ENCODE measurements at regions not wholly inside any gene's neighbourhood (a gene's known extent, or its start where the extent isn't known, plus 50 kb on each side); places are given as distances from the start of the nearest gene placed in this dataset.

- in situ Hi-C loops (cut with MboI) = no loop called here
- 23% methylated on average over 8 of the region's 8 CpGs for WGBS (ENCODE audit: insufficient coverage, insufficient replicate concordance, low lambda C conversion rate, missing lambda C conversion rate)
- no peak for FAIRE-seq
- H2AFZ ChIP-seq (ENCODE audit: control insufficient read depth, low read depth, low read length) = no peak overlapping the region
- DNase-seq (ENCODE audit: low read depth, low spot score) = no peak
- H3K36me3 ChIP-seq (ENCODE audit: control insufficient read depth in 2 of 2, insufficient read depth in 2 of 2, low read length in 1 of 2) = no peaks in the 10 kb centered on the region
- CTCF ChIA-PET = interaction anchor here (1.0 to 2.5 kb wide), 4 partner anchors 9 to 167 kb away, joined by 3 to 6 read pairs (median 4); partner anchors contain the start of gene NECTIN1
- H3K79me2 ChIP-seq (ENCODE audit: control insufficient read depth, insufficient read depth, low read length) = no peaks in the 10 kb centered on the region
- peaks cover 0 to 1% of the 10 kb centered on the region in 2 experiments; a peak in 1 of 4 replicates for H3K27me3 ChIP-seq (replicated peaks in 1 of 2; ENCODE audit: control insufficient read depth in 2 of 2, insufficient read depth in 2 of 2, low read length in 1 of 2)
- H3K9ac ChIP-seq (ENCODE audit: control insufficient read depth, insufficient read depth, low read length) = no peak overlapping the region
- peaks cover 6% of the 10 kb centered on the region; the same call in 1 of the 2 replicates for H3K4me1 ChIP-seq (ENCODE audit: control insufficient read depth, insufficient read depth, low read length)
- H3K4me2 ChIP-seq (ENCODE audit: control insufficient read depth, insufficient read depth) = no peak overlapping the region
- BruUV-seq (replicated peaks) = no TSS peak
- H4K20me1 ChIP-seq (ENCODE audit: control insufficient read depth, insufficient read depth) = no peaks in the 10 kb centered on the region
- no peak overlapping the region for H3K27ac ChIP-seq (ENCODE audit: control insufficient read depth, insufficient read depth)
- peak; percentile 74 for ATAC-seq
- intact Hi-C loops (cut with micrococcal nuclease; ENCODE audit: unreplicated experiment) = no loop called here
- H3K9me3 ChIP-seq (replicated peaks; ENCODE audit: control insufficient read depth, insufficient read depth, low read length) = no peaks in the 10 kb centered on the region
- POLR2A ChIA-PET = no interaction called here
- SMC1A ChIA-PET (ENCODE audit: uncharacterized antibody, unreplicated experiment) = no interaction called here
- H3K4me3 ChIP-seq = no peak overlapping the region
- TF ChIP-seq IKZF1 (conservative IDR thresholded peaks at IDR 0.05) (0 out of 2 replicates have a peak, but pooled peaks have one; percentile 16), FOXK2 (IDR thresholded peaks at IDR 0.05) (no peak), SMC3 (IDR thresholded peaks at IDR 0.05; ENCODE audit: borderline replicate concordance, low read length) (no peak)
- RAD21 ChIA-PET (ENCODE audit: unreplicated experiment) = no interaction called here
Measured at GRCh38 chr11:119896387-119897045, 167.5 kb upstream of the NECTIN1 start.

DNA sequence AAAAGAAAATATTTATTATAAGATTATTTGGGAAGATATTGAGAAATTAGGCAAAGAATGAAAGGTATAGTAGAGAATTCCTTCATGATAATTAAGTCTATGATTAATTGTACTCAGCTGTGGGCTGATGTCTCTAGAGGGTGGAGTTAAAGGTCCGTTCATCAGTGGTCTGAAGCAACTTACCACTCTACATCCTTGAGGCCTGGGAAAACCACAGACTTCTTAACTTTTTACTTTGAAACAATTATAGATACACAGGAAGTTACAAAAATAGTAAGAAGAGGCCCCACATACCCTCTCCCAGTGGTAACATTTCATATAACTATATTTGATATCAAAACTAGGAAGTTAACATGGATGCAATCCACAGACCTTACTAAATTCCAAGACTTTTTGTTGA, 167.0 kb upstream of the NECTIN1 start:
- Histone ChIP-seq H2AFZ (ENCODE audit: control insufficient read depth, low read depth, low read length) (no peak overlapping the region), H3K9ac (ENCODE audit: control insufficient read depth, insufficient read depth, low read length) (no peak overlapping the region), H4K20me1 (ENCODE audit: control insufficient read depth, insufficient read depth) (no peaks in the 10 kb centered on the region), H3K79me2 (ENCODE audit: control insufficient read depth, insufficient read depth, low read length) (no peaks in the 10 kb centered on the region), H3K9me3 (replicated peaks; ENCODE audit: control insufficient read depth, insufficient read depth, low read length) (no peaks in the 10 kb centered on the region), H3K27ac (ENCODE audit: control insufficient read depth, insufficient read depth) (no peak overlapping the region), H3K36me3 (ENCODE audit: control insufficient read depth in 2 of 2, insufficient read depth in 2 of 2, low read length in 1 of 2) (no peaks in the 10 kb centered on the region), H3K4me2 (ENCODE audit: control insufficient read depth, insufficient read depth) (no peak overlapping the region), H3K4me3 (no peak overlapping the region), H3K4me1 (ENCODE audit: control insufficient read depth, insufficient read depth, low read length) (peaks cover 6% of the 10 kb centered on the region; the same call in 1 of the 2 replicates), H3K27me3 (replicated peaks in 1 of 2; ENCODE audit: control insufficient read depth in 2 of 2, insufficient read depth in 2 of 2, low read length in 1 of 2) (peaks cover 1 to 3% of the 10 kb centered on the region in 2 experiments; a peak in 2 of 4 replicates)
- SMC1A ChIA-PET (ENCODE audit: uncharacterized antibody, unreplicated experiment) = no interaction called here
- DNase-seq (ENCODE audit: low read depth, low spot score) (no peak), FAIRE-seq (no peak), ATAC-seq (peak; percentile 71)
- 0% methylated on average over 1 of the region's 1 CpG for whole genome bisulfite sequencing (ENCODE audit: insufficient coverage, insufficient replicate concordance, low lambda C conversion rate, missing lambda C conversion rate)
- TF ChIP-seq NFIC (IDR thresholded peaks at IDR 0.05; ENCODE audit: low read depth, low read length) = 0 out of 2 replicates have a peak, but pooled peaks have one; percentile 25
- no peak for TF ChIP-seq NBN (IDR thresholded peaks at IDR 0.05)
- no peak for TF ChIP-seq CBX3 (IDR thresholded peaks at IDR 0.05; ENCODE audit: borderline replicate concordance, low read depth)
- TF ChIP-seq, protein P1, sequence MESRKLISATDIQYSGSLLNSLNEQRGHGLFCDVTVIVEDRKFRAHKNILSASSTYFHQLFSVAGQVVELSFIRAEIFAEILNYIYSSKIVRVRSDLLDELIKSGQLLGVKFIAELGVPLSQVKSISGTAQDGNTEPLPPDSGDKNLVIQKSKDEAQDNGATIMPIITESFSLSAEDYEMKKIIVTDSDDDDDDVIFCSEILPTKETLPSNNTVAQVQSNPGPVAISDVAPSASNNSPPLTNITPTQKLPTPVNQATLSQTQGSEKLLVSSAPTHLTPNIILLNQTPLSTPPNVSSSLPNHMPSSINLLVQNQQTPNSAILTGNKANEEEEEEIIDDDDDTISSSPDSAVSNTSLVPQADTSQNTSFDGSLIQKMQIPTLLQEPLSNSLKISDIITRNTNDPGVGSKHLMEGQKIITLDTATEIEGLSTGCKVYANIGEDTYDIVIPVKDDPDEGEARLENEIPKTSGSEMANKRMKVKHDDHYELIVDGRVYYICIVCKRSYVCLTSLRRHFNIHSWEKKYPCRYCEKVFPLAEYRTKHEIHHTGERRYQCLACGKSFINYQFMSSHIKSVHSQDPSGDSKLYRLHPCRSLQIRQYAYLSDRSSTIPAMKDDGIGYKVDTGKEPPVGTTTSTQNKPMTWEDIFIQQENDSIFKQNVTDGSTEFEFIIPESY (IDR thresholded peaks at IDR 0.05) = no peak
- TF ChIP-seq RUNX3 (IDR thresholded peaks at IDR 0.05; ENCODE audit: low read length) = peak; percentile 71
- TF ChIP-seq, protein P2, sequence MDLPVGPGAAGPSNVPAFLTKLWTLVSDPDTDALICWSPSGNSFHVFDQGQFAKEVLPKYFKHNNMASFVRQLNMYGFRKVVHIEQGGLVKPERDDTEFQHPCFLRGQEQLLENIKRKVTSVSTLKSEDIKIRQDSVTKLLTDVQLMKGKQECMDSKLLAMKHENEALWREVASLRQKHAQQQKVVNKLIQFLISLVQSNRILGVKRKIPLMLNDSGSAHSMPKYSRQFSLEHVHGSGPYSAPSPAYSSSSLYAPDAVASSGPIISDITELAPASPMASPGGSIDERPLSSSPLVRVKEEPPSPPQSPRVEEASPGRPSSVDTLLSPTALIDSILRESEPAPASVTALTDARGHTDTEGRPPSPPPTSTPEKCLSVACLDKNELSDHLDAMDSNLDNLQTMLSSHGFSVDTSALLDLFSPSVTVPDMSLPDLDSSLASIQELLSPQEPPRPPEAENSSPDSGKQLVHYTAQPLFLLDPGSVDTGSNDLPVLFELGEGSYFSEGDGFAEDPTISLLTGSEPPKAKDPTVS (IDR thresholded peaks at IDR 0.05; ENCODE audit: low read depth, low read length) = no peak
- no peak for TF ChIP-seq SP1 (IDR thresholded peaks at IDR 0.05; ENCODE audit: low read depth, low read length)
- TF ChIP-seq POU2F2 (IDR thresholded peaks at IDR 0.05; ENCODE audit: borderline replicate concordance, low read depth, low read length) = no peak
- peak; percentile 71 for TF ChIP-seq MEF2B (IDR thresholded peaks at IDR 0.05; ENCODE audit: partially characterized antibody, poor library complexity, severe bottlenecking)
- TF ChIP-seq SMAD1 (IDR thresholded peaks at IDR 0.05; ENCODE audit: low read depth, partially characterized antibody) = no peak
- TF ChIP-seq RCOR1 (conservative IDR thresholded peaks at IDR 0.05; ENCODE audit: low read depth, low read length) = no peak
- TF ChIP-seq IKZF1 (conservative IDR thresholded peaks at IDR 0.05) = no peak
- peak; percentile 76 for TF ChIP-seq MEF2A (IDR thresholded peaks at IDR 0.05; ENCODE audit: insufficient read depth, low read depth, low read length)
- intact Hi-C loops (cut with micrococcal nuclease; ENCODE audit: unreplicated experiment) (no loop called here), in situ Hi-C loops (cut with MboI) (no loop called here)
- RAD21 ChIA-PET (ENCODE audit: unreplicated experiment) = no interaction called here
- CTCF ChIA-PET = interaction anchor here (1.4 kb wide), 1 partner anchor 115 kb away, joined by 4 read pairs; no protein-coding TSS in a partner anchor
- POLR2A ChIA-PET = no interaction called here
- no TSS peak for BruUV-seq (replicated peaks)
